ENCODE measurements at regions not wholly inside any gene's neighbourhood (a gene's known extent, or its start where the extent isn't known, plus 50 kb on each side); places are given as distances from the start of the nearest gene placed in this dataset.

- H3K4me3 ChIP-seq (ENCODE audit: low read depth, low read length): no peak overlapping the region
- TF ChIP-seq, protein P1, sequence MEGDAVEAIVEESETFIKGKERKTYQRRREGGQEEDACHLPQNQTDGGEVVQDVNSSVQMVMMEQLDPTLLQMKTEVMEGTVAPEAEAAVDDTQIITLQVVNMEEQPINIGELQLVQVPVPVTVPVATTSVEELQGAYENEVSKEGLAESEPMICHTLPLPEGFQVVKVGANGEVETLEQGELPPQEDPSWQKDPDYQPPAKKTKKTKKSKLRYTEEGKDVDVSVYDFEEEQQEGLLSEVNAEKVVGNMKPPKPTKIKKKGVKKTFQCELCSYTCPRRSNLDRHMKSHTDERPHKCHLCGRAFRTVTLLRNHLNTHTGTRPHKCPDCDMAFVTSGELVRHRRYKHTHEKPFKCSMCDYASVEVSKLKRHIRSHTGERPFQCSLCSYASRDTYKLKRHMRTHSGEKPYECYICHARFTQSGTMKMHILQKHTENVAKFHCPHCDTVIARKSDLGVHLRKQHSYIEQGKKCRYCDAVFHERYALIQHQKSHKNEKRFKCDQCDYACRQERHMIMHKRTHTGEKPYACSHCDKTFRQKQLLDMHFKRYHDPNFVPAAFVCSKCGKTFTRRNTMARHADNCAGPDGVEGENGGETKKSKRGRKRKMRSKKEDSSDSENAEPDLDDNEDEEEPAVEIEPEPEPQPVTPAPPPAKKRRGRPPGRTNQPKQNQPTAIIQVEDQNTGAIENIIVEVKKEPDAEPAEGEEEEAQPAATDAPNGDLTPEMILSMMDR (IDR thresholded peaks at IDR 0.05; ENCODE audit: borderline replicate concordance, insufficient read depth, low read depth, low read length): no peak
These were observed 216.8 kb downstream of the TEX29 start for GRCh38 chr13:111537115-111537728.

DNA sequence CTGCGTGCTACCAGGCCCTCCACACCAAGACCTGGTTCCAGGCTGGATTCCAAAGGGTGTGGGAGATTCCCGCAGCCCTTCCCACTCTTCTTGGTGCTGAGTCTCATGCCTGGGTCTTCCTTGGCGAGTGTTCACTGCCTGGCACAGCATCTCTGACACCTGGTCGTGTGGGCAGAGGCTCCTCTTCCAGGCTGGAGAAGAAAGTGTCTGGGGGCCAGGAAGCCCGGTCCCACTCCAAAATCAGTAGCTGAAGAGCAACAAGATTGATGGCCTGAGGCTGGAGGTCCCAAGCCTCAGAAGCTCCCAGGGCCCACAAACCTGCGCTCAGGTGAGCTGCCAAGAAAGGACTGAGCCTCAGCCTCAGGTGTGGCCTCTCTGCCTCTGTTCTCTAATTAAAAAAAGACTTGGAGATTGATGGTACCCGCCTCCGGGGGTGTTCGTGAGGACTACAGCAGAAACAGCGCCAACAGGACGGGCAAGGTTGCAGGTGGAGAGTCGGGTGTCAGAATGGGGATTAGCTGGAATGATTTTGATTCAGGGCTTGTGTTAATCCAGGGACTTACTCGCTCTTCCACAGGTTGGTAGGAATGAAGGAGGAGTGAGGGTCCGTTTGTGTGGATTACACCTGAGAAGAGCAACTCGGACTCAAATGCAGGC lies 217.5 kb downstream of the TEX29 start:
- TF ChIP-seq, protein P1 (IDR thresholded peaks at IDR 0.05; ENCODE audit: borderline replicate concordance, insufficient read depth, low read depth, low read length): no peak

GRCh38 chr13:111539252-111539651 lies 218.8 kb downstream of the TEX29 start:
- H3K4me3 ChIP-seq (ENCODE audit: low read depth, low read length): no peak overlapping the region
- TF ChIP-seq, protein P1 (IDR thresholded peaks at IDR 0.05; ENCODE audit: borderline replicate concordance, insufficient read depth, low read depth, low read length): no peak

More for the DNA sequence above, 217.5 kb downstream of the TEX29 start:
- H3K4me3 ChIP-seq (ENCODE audit: low read depth, low read length): no peak overlapping the region

DNA sequence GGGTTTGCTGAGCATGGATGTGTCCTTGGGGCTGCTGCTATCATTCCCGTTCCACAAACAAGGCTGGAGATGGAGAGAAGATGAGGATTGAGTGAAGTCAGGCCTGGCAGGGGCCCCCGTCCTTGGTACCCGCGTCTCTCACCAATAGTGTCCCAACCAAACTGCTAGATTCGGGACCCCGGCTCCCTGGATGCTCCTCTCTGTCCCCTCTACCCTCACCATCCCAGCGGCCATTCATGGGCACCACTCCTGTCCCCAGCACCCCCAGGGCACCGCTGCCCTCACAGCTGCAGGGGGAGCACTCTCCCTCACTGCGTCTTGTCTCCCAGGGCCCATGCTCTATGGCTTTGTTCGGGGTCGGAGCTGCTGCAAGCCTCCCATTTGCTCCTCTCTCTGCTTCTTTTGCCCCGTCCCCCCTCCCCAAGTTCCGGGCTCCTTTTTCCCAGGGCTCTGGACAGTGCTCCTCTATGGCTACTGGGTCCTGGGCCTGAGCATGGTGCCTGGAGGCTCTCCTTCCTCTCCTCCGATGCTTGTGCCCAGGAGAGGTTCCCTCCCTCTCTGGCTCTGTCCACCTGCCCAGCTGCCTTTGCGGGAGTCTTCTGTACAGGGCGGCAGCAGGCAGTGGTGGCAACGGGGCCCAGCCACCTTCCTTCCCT lies 219.5 kb downstream of the TEX29 start:
- TF ChIP-seq, protein P1 (IDR thresholded peaks at IDR 0.05; ENCODE audit: borderline replicate concordance, insufficient read depth, low read depth, low read length): no peak
- no peak overlapping the region for H3K4me3 ChIP-seq (ENCODE audit: low read depth, low read length)

DNA sequence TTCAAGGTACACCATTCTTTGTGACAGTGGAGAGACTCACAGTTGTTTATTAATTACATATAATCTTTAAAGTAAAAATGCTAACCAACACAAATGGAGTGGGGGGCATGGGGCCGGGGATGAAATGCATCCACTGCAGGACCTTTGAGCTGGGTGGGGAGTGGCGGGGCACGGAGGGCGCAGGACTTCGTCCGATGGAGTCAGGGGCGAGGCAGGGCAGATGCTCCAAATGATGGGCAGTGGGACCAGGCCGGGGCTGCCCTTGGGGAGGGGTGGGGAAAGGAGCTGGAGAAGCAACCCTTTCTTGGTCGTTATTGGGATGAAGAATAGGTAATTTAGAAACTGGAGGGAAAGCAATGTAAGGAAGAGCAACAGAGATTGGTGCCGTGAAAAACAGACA lies 220.0 kb downstream of the TEX29 start:
- TF ChIP-seq, protein P1 (IDR thresholded peaks at IDR 0.05; ENCODE audit: borderline replicate concordance, insufficient read depth, low read depth, low read length): no peak
- H3K4me3 ChIP-seq (ENCODE audit: low read depth, low read length): no peak overlapping the region

DNA sequence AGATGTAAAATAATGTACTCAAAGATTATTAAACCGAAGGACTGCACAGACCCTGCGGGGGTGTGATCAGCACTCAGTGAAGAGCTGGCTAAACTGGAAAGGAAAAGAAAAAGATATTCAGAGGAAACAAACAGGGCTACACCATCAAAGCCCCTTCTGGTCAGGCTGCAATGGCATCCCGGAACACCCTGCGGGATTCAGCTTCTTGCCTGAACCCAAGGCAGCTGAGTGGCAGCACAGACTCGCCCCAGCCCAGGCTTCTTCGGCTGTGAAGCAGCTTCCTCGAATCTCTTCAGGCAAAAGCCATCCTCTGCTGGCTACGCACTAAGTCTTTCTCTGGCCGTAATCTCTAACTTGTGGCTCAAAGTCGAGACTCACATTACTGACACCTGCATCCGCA lies 220.9 kb downstream of the TEX29 start:
- TF ChIP-seq, protein P1 (IDR thresholded peaks at IDR 0.05; ENCODE audit: borderline replicate concordance, insufficient read depth, low read depth, low read length): no peak
- H3K4me3 ChIP-seq (ENCODE audit: low read depth, low read length): no peak overlapping the region
